GM12864 (cell line): ENCODE measurements at regions not wholly inside any gene's neighbourhood (a gene's known extent, or its start where the extent isn't known, plus 50 kb on each side); places are given as distances from the start of the nearest gene placed in this dataset.

Source experiments
- DNase-seq: peaks from one replicate; pipeline ENCODE4 v3.0.0-alpha.2; 2011; ENCODE audit warnings: low read depth
- H3K4me3 ChIP-seq: 2 replicates; pipeline ENCODE4 v1.5.1; 2011; ENCODE audit warnings: mild to moderate bottlenecking, low read depth, low read length, control low read depth
- CTCF ChIP-seq: IDR thresholded peaks from 2 replicates; pipeline ENCODE4 v1.5.1; 2011; ENCODE audit warnings: low read depth, mild to moderate bottlenecking, moderate library complexity, low read length, control low read depth, inconsistent platforms; ENCODE audit errors: missing control alignments

GRCh38 chr12:111103583-111103982 lies 183.2 kb upstream of the MYL2 start:
- TF ChIP-seq CTCF: no peak
- no peak for DNase-seq
- H3K4me3 ChIP-seq: no peak overlapping the region

GRCh38 chr12:111102102-111102739 lies 181.8 kb upstream of the MYL2 start:
- no peak for TF ChIP-seq CTCF
- no peak overlapping the region for H3K4me3 ChIP-seq
- no peak for DNase-seq

GRCh38 chr12:111101003-111101402 lies 180.6 kb upstream of the MYL2 start:
- DNase-seq: no peak
- H3K4me3 ChIP-seq: no peak overlapping the region
- no peak for TF ChIP-seq CTCF

GRCh38 chr12:111100554-111100953 lies 180.2 kb upstream of the MYL2 start:
- H3K4me3 ChIP-seq: no peak overlapping the region
- no peak for DNase-seq
- TF ChIP-seq CTCF: no peak

GRCh38 chr12:111100003-111100402 lies 179.6 kb upstream of the MYL2 start:
- no peak for DNase-seq
- no peak overlapping the region for H3K4me3 ChIP-seq
- no peak for TF ChIP-seq CTCF

- DNase-seq: no peak
- H3K4me3 ChIP-seq: no peak overlapping the region
- TF ChIP-seq CTCF: no peak
Measured at GRCh38 chr12:111099186-111099585, 178.8 kb upstream of the MYL2 start.
